ENCODE measurements at regions not wholly inside any gene's neighbourhood (a gene's known extent, or its start where the extent isn't known, plus 50 kb on each side); places are given as distances from the start of the nearest gene placed in this dataset.

DNA sequence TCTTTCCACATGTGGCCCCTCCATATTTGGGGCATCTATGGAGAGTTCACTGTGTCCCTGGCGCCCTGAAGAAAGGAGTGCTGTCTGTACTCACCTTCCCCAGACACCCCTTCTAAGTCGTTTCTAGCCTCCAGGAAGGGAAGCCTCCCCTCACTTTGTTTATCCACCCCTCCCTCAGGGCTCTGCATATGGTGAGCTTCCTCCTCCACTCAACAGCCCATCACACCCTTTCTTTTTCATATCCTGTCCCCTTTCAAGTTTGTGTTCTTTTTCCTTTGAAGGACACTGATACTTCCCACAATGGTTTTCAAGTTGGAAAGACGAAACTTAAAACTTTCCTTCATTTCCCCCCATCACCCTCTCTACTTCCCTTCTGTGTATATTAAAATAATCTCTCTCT, 291.4 kb upstream of the POU3F3 start:
- no peak for DNase-seq

GRCh38 chr2:104563398-104563996, 290.4 kb upstream of the POU3F3 start:
- no peak for DNase-seq

DNA sequence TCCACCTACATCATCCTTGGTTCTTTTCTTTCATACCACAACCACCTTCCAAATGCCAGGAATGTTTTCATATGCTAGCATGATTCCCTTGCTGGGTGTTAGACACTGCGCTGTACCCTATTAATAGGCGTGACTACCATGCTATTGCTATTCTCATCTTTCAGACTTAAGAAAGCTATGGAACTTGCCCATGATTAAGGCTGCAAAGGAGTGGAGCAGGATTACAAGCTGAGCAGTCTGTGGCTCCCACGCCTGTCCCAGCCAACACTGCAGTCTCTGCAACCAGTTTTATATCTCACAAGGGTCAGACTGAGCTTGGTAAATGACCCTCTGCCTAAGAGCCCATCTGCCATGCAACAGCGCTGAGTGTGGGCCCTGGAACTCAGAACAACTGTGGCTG, 285.7 kb upstream of the POU3F3 start:
- DNase-seq = no peak

GRCh38 chr2:104570259-104570658, 283.7 kb upstream of the POU3F3 start:
- no peak for DNase-seq

DNA sequence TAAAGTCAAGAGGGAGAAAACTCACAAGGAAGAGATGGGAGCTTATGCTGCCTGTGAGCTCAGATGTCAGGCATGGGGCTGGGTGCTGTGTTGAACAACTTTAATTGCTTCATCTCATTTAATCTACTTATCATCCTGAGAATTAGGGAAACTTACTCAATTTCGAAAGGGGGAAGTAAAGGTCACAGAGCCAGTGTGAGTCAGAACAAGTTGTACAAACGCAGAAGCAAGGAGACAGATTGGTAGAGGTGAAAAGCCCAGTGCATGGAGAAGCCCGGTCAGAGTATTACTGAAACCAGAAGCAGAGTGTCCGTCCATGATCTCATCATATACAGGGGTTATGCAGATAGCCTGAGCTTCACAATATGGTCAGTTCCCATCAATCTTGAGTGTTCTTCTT, 281.1 kb upstream of the POU3F3 start:
- DNase-seq = peak; percentile 31 to 66

DNA sequence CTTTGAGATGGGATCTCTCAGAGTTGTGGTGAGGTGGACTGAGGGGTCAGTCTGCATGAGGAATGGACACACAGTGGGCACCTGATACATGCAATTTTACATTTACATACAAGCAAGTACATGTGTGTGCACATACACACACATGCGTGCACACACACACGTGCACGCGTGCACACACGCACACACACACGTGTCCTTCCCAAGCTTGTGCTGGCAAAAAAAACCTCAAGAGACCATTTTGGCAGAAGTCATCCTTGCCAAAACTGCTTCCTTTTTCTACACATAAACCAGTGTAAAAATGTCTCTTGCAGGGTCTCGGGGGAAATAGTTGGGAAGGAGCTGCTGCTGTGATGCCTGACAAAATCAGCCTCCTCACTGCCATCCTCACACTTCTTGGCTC, 279.5 kb upstream of the POU3F3 start:
- DNase-seq = no peak

- DNase-seq = no peak
Measured at GRCh38 chr2:104577143-104577542, 276.8 kb upstream of the POU3F3 start.

- DNase-seq = no peak
Measured at GRCh38 chr2:104582471-104582870, 271.4 kb upstream of the POU3F3 start.

DNA sequence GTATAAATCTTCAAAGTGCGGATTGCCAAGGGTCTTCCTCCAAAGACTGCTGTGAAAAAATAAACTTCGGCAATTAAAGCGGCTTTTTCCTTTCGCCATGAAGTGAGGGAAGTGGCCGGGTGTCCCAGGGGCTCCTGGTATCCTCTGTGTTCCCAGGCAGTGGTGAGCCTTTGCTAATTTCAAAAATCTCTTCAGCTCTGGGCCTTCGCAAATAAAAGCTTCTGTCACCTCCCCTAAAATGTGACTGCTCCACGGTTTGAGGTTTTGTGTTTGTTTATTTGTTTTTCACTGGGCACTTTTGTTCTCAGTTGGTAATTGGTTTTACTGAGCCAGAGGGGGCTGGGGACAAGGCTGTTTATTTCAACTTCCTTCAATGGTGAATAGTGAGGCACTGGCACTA, 270.1 kb upstream of the POU3F3 start:
- DNase-seq = no peak

- no peak for DNase-seq
Measured at GRCh38 chr2:104584393-104584792, 269.5 kb upstream of the POU3F3 start.

- DNase-seq = no peak
Measured at GRCh38 chr2:104595576-104595975, 258.3 kb upstream of the POU3F3 start.

DNA sequence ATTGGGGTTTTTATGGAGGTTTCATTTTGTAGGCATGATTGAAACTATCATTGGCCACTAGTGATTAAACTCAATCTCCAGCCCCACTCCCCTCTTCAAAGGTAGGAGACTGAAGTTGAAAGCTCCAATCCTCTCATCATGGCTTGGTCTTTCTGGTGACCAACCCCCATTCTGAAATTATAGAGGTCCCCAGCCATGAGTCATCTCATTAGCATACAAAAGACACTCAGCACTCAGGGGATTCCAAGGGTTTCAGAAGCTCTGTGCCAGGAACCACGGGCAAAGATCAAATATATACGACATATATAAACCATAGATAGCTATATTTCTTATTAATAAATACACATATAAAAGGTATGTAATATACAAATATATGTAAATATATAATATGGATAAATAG, 256.0 kb upstream of the POU3F3 start:
- no peak for DNase-seq

DNA sequence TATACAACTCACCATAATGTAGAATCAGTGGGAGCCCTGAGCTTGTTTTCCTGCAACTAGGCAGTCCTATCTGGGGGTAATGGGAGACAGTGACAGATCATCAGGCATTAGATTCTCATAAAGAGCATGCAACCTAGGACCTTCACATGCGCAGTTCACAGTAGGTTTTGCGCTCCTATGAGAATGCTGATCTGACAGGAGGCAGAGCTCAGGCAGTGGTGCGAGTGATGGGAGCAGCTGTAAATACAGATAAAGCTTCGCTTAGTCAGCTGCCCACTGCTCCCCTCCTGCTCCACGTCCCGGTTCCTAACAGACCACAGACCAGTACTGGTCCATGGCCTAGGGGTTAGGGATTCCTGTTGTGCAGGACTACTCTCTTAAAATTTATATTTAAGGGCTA, 255.3 kb upstream of the POU3F3 start:
- no peak for DNase-seq

DNA sequence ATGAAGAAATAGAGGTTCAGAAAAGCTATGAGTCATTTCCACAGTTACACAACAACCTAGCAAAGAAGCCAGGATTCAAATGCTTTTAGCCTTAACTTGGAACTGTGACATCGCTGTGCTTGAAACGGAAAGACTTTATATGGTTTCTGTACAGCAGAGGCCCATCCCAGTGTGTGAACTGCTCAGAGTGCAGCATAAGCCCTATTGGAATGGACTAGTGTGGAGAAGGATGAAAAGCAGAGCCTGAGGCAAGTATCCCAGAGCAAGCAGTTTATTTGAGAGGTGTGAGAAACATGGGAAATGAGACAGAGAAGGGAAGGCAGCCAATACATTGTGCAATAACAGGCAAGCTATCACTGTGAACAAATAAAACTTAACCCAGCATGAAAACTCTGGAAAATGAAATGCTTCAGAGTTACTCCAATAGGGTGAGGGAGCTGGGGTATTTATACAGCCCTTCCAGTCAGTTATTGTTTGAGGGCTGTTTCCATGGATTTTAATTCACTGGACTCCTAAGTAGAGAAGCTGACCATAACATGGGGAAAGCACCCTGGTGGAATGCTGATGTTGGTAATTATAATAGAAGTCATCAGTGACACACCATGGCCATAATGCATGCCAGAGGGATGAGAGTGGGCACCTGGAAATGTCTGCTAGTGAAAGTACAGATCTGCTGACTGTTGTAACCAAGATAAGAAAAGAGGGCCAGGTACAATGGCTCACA, 254.0 kb upstream of the POU3F3 start:
- DNase-seq = peak; percentile 27 to 29

GRCh38 chr2:104606056-104606455, 247.9 kb upstream of the POU3F3 start:
- DNase-seq = no peak

DNA sequence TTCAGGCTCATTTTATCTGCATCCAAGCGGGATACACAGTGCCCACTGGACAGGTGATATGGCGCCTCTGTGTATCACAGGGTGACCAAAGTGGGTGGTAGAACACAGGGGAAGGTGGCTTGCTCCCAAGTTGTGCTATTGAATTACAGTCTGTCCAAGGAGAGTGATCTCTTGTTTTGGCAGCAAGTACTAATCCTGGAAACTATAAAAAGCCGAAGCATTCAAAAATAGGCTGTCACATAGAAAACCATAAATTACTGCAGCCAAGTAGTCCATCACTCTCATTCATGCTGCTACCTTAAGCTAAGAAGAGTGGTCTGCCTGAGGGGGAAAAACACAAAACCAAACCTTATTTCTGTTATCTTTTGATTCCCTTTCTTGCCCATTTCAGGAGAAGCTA, 237.1 kb upstream of the POU3F3 start:
- DNase-seq = no peak

GRCh38 chr2:104620801-104621200, 233.1 kb upstream of the POU3F3 start:
- DNase-seq = peak; percentile 38 to 63

DNA sequence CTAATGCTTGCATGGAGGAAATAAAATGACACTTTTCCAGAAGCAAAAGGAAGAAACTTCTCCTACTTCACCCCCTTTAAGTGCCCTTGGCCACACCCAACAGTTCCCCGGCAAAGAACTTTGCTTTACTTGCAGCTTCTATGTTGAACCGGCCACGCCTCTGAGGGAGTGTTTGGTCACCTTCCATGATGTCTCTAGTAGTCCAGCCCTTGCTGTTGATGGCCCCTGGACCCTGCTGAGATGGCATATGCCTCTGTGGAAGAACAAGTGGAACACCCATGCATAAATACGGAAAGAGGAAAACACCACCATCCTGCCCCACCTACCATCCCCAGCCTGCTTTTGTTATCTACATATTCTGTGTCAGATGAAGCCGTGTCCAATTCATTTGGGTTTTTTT, 218.3 kb upstream of the POU3F3 start:
- no peak for DNase-seq

DNA sequence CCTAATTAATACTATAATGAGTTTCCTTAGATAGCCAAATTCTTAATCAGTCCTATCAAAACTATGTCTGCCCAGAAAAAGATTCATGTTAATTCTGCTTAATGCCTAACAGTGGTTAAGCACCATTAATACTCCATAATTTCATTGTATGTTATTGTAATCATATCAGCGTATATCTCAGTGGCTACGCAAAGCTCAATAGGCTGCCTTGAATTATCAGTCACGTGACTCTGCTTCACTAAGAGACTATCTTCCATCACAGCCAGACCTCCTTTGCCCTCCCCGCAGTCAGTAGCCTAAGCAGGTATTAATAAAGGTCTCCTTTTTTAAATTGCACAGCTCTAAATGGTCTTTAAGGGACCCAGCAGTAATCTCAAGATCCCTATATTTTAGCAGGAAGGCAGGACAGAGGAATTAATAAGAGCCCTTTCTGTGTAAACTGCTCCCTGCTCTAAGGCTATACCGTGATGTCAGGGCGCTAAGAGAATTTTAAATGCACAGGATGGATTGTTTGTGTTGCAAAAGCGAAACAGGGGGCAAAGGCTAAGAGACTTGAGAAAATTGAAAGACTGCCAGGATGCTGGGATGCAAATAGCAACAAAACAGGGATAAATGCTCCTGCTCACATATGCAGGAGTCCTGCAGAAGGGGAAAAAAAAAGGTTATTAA, 215.6 kb upstream of the POU3F3 start:
- DNase-seq = no peak

GRCh38 chr2:104638859-104639202, 215.1 kb upstream of the POU3F3 start:
- DNase-seq = no peak

GRCh38 chr2:104641786-104642185, 212.1 kb upstream of the POU3F3 start:
- DNase-seq = peak; percentile 85 to 87

DNA sequence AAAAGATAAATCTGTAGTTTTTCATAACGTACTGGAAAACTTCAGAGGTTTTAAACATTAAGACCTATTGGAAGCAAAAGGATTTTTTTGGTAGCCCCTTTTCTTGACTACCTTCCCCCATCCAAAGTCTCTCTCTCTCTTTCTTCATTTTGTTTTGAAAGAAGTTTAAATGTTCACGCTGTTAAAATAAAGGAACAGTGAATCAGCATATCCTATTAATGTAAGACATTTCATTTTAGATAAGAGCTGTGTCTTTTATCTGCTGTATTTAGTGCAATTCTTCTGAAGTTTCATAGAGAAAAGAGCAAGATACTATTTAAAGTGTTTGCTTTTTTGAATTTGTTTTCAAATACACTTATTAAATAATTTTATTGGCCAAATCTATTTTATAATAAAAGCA, 205.5 kb upstream of the POU3F3 start:
- DNase-seq = no peak

DNA sequence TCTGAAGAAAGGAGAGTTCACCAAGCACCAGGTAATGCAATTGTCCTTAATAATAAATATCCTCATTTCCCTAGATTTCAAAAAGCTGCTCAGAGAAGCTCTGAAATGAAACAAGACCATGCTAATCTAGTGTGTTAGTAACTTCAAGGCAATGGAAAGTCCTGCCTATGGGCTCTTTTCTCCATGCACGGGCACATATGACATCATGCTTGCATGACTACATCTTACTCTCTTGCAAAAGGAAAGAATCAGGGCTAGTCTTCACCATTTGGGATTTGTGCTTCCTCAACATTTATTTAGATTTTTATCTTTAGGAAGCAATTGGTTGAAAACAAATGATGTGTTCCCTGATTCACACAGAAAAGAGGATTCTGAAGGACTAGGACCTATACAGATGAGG, 204.0 kb upstream of the POU3F3 start:
- no peak for DNase-seq

GRCh38 chr2:104650405-104650996, 203.4 kb upstream of the POU3F3 start:
- no peak for DNase-seq

Measured in Kasumi-1 (cell line).